Prostate gland (tissue), 2 donors: ENCODE measurements at regions not wholly inside any gene's neighbourhood (a gene's known extent, or its start where the extent isn't known, plus 50 kb on each side); places are given as distances from the start of the nearest gene placed in this dataset.

Experiments used
- CTCF ChIP-seq, 4 experiments: fragments of 200-600 bp in 2 of 4; fragments of 450-650 bp in 2 of 4; sonication (generic) in 2 of 4; IDR thresholded peaks; 1 replicate in 3 of 4; 2 replicates in 1 of 4; pipeline ENCODE4 v1.5.1; 2016 to 2019; ENCODE audit warnings: antibody characterized with exemption in 4 of 4, mild to moderate bottlenecking in 2 of 4, moderate library complexity in 2 of 4
- POLR2A ChIP-seq: fragments of 450-650 bp; IDR thresholded peaks from one replicate; pipeline ENCODE4 v1.6.1; 2016; ENCODE audit warnings: antibody characterized with exemption, mild to moderate bottlenecking

GRCh38 chr3:8406479-8406878 lies 95.1 kb upstream of the LMCD1 start:
- TF ChIP-seq CTCF (IDR thresholded peaks at IDR 0.05) = no peak
- no peak for TF ChIP-seq POLR2A
